OCI-LY7 (cell line): ENCODE measurements at regions not wholly inside any gene's neighbourhood (a gene's known extent, or its start where the extent isn't known, plus 50 kb on each side); places are given as distances from the start of the nearest gene placed in this dataset.

Source experiments
- BruUV-seq: library from RNA; stranded (reverse); fragments of 400-500 nt; replicated peaks from 2 replicates; lab custom pipeline; 2021; lab: Mats Ljungman, UMichigan
- CTCF ChIA-PET: fragments of 300-600 bp; sonication (Branson Sonifier 250); formaldehyde crosslinking; loops from one replicate; lab custom pipeline; 2022; ENCODE audit warnings: antibody characterized with exemption; ENCODE audit not compliant: unreplicated experiment; lab: Charles Lee
- POLR2A ChIA-PET: fragments of 300-600 bp; sonication (Branson Sonifier 250); formaldehyde crosslinking; loops from one replicate; lab custom pipeline; 2022; ENCODE audit warnings: antibody characterized with exemption; lab: Charles Lee
- DNase-seq: peaks from one replicate; pipeline ENCODE4 v3.0.0-alpha.2; 2015; ENCODE audit warnings: low spot score
- H2AFZ ChIP-seq: fragments of 200-600 bp; sonication (generic), shearing (Covaris generic); 2 replicates; pipeline ENCODE4 v1.6.1; 2014; ENCODE audit warnings: mild to moderate bottlenecking, antibody characterized with exemption, low read length, moderate library complexity
- H3K27ac ChIP-seq: fragments of 200-600 bp; sonication (generic); 2 replicates; pipeline ENCODE4 v1.5.1; 2014; ENCODE audit warnings: mixed run types, low read depth, mild to moderate bottlenecking, moderate library complexity, low read length, inconsistent platforms; ENCODE audit not compliant: poor library complexity, severe bottlenecking
- H3K36me3 ChIP-seq: fragments of 200-600 bp; sonication (generic); 2 replicates; pipeline ENCODE4 v1.6.1; 2014; ENCODE audit warnings: mild to moderate bottlenecking, antibody characterized with exemption, low read length, moderate library complexity, mixed read lengths; ENCODE audit not compliant: insufficient read depth
- H3K4me1 ChIP-seq: fragments of 200-600 bp; sonication (generic); 2 replicates; pipeline ENCODE4 v1.5.1; 2014; ENCODE audit warnings: mild to moderate bottlenecking, low read length; ENCODE audit not compliant: insufficient read depth, poor library complexity, severe bottlenecking
- H3K4me2 ChIP-seq: fragments of 200-600 bp; sonication (generic); 2 replicates; pipeline ENCODE4 v1.6.1; 2014; ENCODE audit warnings: mild to moderate bottlenecking, low read length
- H3K4me3 ChIP-seq: fragments of 200-600 bp; sonication (generic); 2 replicates; pipeline ENCODE4 v1.5.1; 2014; ENCODE audit warnings: mild to moderate bottlenecking, low read depth, low read length; ENCODE audit not compliant: poor library complexity, severe bottlenecking
- H3K79me2 ChIP-seq: fragments of 200-600 bp; sonication (generic); 2 replicates; pipeline ENCODE4 v1.6.1; 2016; ENCODE audit warnings: low read depth, mild to moderate bottlenecking, low read length, moderate library complexity, mixed read lengths; ENCODE audit not compliant: insufficient read depth
- H3K9me2 ChIP-seq: fragments of 200-600 bp; sonication (generic); 2 replicates; pipeline ENCODE4 v1.6.1; 2016; ENCODE audit warnings: mild to moderate bottlenecking, low read length, mixed read lengths; ENCODE audit not compliant: insufficient read depth
- H3K9me3 ChIP-seq: fragments of 200-600 bp; sonication (generic); 2 replicates; pipeline ENCODE4 v1.6.1; 2014; ENCODE audit warnings: mild to moderate bottlenecking, mixed run types, low read length, mixed read lengths
- H4K20me1 ChIP-seq: fragments of 200-600 bp; sonication (generic); 2 replicates; pipeline ENCODE4 v1.6.1; 2014; ENCODE audit warnings: mild to moderate bottlenecking, antibody characterized with exemption, low read length, moderate library complexity, mixed read lengths; ENCODE audit not compliant: insufficient read depth
- EZH2phosphoT487 ChIP-seq: fragments of 200-600 bp; sonication (generic); IDR thresholded peaks from 2 replicates; pipeline ENCODE4 v1.6.1; 2018; ENCODE audit warnings: low read depth, borderline replicate concordance, mild to moderate bottlenecking, mixed run types, antibody characterized with exemption, low read length, moderate library complexity, mixed read lengths
- intact Hi-C: fragments of 100-400 bp; cut with micrococcal nuclease; formaldehyde crosslinking; loops from one replicate; pipeline ENCODE4 v1.10.0; 2022; ENCODE audit not compliant: unreplicated experiment
- TF ChIP-seq, protein P1 (sequence below): fragments of 200-600 bp; sonication (generic); conservative IDR thresholded peaks from 2 replicates; pipeline ENCODE4 v1.5.1; 2014; ENCODE audit warnings: mild to moderate bottlenecking, antibody characterized with exemption, low read length, moderate library complexity, mixed read lengths

DNA sequence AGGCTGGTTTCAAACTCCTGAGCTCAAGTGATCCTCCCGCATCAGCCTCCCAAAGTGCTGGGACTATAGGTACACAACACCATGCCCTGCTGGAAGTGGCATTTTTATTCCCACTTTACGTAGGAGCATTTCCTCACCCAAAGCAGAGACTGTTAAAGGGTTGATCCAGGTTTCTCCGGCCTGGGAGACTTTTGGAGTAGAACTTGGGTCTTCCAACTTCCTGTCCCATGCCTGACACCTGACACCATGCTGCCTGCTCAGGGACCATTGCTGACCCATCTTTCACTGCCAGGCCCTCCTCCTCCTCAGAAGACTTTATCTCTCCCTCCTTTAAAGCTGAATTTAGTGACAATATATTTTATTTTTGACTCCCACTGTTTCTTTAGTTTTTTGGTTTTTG lies 302.0 kb upstream of the LYZL1 start:
- Histone ChIP-seq H3K9me2 (no peaks in the 10 kb centered on the region), H3K4me2 (no peak overlapping the region), H3K4me3 (no peak overlapping the region), H3K4me1 (no peaks in the 10 kb centered on the region), H4K20me1 (no peaks in the 10 kb centered on the region), H3K9me3 (no peaks in the 10 kb centered on the region), H3K79me2 (no peaks in the 10 kb centered on the region), H2AFZ (no peak overlapping the region), H3K36me3 (no peaks in the 10 kb centered on the region), H3K27ac (no peak overlapping the region)
- intact Hi-C loops = no loop called here
- no TSS peak for BruUV-seq
- ChIA-PET CTCF (no interaction called here), POLR2A (no interaction called here)
- TF ChIP-seq EZH2phosphoT487 = no peak
- TF ChIP-seq, protein P1, sequence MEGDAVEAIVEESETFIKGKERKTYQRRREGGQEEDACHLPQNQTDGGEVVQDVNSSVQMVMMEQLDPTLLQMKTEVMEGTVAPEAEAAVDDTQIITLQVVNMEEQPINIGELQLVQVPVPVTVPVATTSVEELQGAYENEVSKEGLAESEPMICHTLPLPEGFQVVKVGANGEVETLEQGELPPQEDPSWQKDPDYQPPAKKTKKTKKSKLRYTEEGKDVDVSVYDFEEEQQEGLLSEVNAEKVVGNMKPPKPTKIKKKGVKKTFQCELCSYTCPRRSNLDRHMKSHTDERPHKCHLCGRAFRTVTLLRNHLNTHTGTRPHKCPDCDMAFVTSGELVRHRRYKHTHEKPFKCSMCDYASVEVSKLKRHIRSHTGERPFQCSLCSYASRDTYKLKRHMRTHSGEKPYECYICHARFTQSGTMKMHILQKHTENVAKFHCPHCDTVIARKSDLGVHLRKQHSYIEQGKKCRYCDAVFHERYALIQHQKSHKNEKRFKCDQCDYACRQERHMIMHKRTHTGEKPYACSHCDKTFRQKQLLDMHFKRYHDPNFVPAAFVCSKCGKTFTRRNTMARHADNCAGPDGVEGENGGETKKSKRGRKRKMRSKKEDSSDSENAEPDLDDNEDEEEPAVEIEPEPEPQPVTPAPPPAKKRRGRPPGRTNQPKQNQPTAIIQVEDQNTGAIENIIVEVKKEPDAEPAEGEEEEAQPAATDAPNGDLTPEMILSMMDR = no peak
- DNase-seq = no peak

DNA sequence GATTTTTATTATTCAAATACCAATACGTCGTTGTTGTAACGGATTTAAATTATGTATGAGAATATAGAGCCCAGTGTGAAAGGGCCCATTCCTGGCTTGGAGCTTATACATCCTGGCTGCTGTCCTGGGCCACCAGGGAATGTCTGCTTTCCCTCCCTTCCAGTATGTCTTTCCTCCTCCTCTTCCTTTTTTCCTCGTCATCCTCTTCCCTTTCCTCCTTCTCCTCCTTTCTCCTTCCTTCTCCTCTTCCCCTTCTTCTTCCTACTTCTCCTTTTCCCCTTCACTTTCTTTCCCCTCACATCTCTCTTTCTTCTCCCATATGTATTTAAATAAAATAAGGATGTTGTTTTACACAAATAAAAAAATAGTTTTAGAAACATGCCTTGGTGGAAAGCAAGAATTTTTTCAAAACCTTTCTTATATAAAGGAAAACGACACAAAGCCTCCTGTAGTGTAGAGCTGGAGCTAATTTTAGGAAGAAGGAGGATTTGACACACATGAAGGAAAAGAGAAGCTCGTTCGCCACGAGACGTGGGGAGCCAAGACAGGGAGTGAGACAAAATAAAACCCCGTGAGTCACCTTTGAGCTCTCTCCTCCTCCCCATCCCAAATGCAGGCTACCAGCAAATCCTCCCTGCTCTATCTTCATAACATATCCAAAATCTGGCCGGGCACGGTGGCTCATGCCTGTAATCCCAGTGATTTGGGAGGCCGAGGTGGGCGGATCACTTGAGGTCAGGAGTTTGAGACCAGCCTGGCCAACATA lies 301.1 kb upstream of the LYZL1 start:
- CTCF ChIA-PET = no interaction called here
- Histone ChIP-seq H3K9me2 (no peaks in the 10 kb centered on the region), H3K9me3 (no peaks in the 10 kb centered on the region), H3K36me3 (no peaks in the 10 kb centered on the region), H3K4me3 (no peak overlapping the region), H3K4me1 (no peaks in the 10 kb centered on the region), H3K4me2 (no peak overlapping the region), H2AFZ (no peak overlapping the region), H4K20me1 (no peaks in the 10 kb centered on the region), H3K79me2 (no peaks in the 10 kb centered on the region), H3K27ac (no peak overlapping the region)
- POLR2A ChIA-PET = no interaction called here
- no TSS peak for BruUV-seq
- no peak for TF ChIP-seq EZH2phosphoT487
- TF ChIP-seq, protein P1 = no peak
- intact Hi-C loops = no loop called here
- DNase-seq = no peak

DNA sequence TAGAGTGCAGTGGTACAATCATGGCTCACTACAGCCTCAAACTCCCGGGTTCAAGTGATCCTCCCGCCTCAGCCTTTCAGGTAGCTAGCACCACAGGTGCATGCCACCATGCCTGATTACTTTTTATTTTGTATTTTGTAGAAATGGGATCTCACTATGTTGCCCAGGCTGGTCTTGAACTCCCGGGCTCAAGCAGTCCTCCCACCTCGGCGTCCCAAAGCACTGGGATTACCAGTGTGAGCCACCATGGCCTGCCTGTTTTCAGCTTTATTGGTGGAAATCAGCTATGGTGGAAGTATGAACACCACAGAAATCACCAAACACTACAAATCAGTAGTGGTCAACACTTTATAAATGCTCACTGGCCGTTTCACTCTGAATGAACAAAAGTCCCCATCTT lies 299.9 kb upstream of the LYZL1 start:
- Histone ChIP-seq H3K36me3 (no peaks in the 10 kb centered on the region), H3K9me3 (no peaks in the 10 kb centered on the region), H3K4me3 (no peak overlapping the region), H3K9me2 (no peaks in the 10 kb centered on the region), H4K20me1 (no peaks in the 10 kb centered on the region), H3K4me1 (no peaks in the 10 kb centered on the region), H3K27ac (no peak overlapping the region), H3K4me2 (no peak overlapping the region), H3K79me2 (no peaks in the 10 kb centered on the region), H2AFZ (no peak overlapping the region)
- ChIA-PET CTCF (no interaction called here), POLR2A (no interaction called here)
- TF ChIP-seq, protein P1 = no peak
- TF ChIP-seq EZH2phosphoT487 = no peak
- no TSS peak for BruUV-seq
- intact Hi-C loops = no loop called here
- no peak for DNase-seq
